GM21576 (cell line): ENCODE measurements at regions not wholly inside any gene's neighbourhood (a gene's known extent, or its start where the extent isn't known, plus 50 kb on each side); places are given as distances from the start of the nearest gene placed in this dataset.

Source experiments
- ATAC-seq: cut with Tn5 transposase; IDR thresholded peaks from one replicate; pipeline ENCODE4 v1.9.1; 2021; ENCODE audit warnings: mild to moderate bottlenecking, moderate library complexity; ENCODE audit not compliant: unreplicated experiment

- ATAC-seq, result no peak
Measured at GRCh38 chr2:163877316-163877715, 141.5 kb upstream of the FIGN start.

GRCh38 chr2:163863073-163863472 lies 127.3 kb upstream of the FIGN start:
- ATAC-seq, result no peak

- no peak for ATAC-seq
Measured at GRCh38 chr2:163859951-163860350, 124.1 kb upstream of the FIGN start.

- no peak for ATAC-seq
Measured at GRCh38 chr2:163856941-163857340, 121.1 kb upstream of the FIGN start.

GRCh38 chr2:163852616-163853015 lies 116.8 kb upstream of the FIGN start:
- ATAC-seq, result no peak

- ATAC-seq, result no peak
Measured at GRCh38 chr2:163849756-163850435, 114.1 kb upstream of the FIGN start.

GRCh38 chr2:163838890-163839289 lies 103.1 kb upstream of the FIGN start:
- no peak for ATAC-seq

GRCh38 chr2:163836167-163836566 lies 100.4 kb upstream of the FIGN start:
- ATAC-seq, result no peak

GRCh38 chr2:163834841-163835240 lies 99.0 kb upstream of the FIGN start:
- no peak for ATAC-seq

- no peak for ATAC-seq
Measured at GRCh38 chr2:163834221-163834620, 98.4 kb upstream of the FIGN start.

- ATAC-seq, result no peak
Measured at GRCh38 chr2:163828771-163829170, 93.0 kb upstream of the FIGN start.

- ATAC-seq, result no peak
Measured at GRCh38 chr2:163822033-163822432, 86.2 kb upstream of the FIGN start.

- ATAC-seq, result no peak
Measured at GRCh38 chr2:163812926-163813520, 77.2 kb upstream of the FIGN start.

- ATAC-seq, result no peak
Measured at GRCh38 chr2:163808406-163808805, 72.6 kb upstream of the FIGN start.

- no peak for ATAC-seq
Measured at GRCh38 chr2:163802284-163802683, 66.5 kb upstream of the FIGN start.

GRCh38 chr2:163801486-163801885 lies 65.7 kb upstream of the FIGN start:
- no peak for ATAC-seq

- no peak for ATAC-seq
Measured at GRCh38 chr2:163800951-163801381, 65.2 kb upstream of the FIGN start.

GRCh38 chr2:163799807-163800206 lies 64.0 kb upstream of the FIGN start:
- ATAC-seq, result no peak

GRCh38 chr2:163794635-163795034 lies 58.8 kb upstream of the FIGN start:
- no peak for ATAC-seq
